Activated CD4-positive, CD25-positive, alpha-beta regulatory T cell treated with anti-CD3 and anti-CD28 coated beads, Interleukin-2, amount 50 U/mL, for 72 hours (primary cell): ENCODE measurements at regions not wholly inside any gene's neighbourhood (a gene's known extent, or its start where the extent isn't known, plus 50 kb on each side); places are given as distances from the start of the nearest gene placed in this dataset.
"Not testable (repeated sequence)": the region's sequence is repeated elsewhere in the genome, so short reads cannot be mapped to it uniquely, and the experiment has no call there.

Experiments used
- DNase-seq: peaks from one replicate; pipeline ENCODE4 v3.0.0; 2021

- DNase-seq, result no peak
These were observed 614.2 kb upstream of the CLINT1 start for GRCh38 chr5:158473016-158473635.

GRCh38 chr5:158471535-158471924, 612.6 kb upstream of the CLINT1 start:
- no peak for DNase-seq

- no peak for DNase-seq
These were observed 612.0 kb upstream of the CLINT1 start for GRCh38 chr5:158470764-158471534.

- no peak for DNase-seq
These were observed 609.5 kb upstream of the CLINT1 start for GRCh38 chr5:158468444-158468843.

GRCh38 chr5:158466191-158466590, 607.2 kb upstream of the CLINT1 start:
- DNase-seq, result no peak

GRCh38 chr5:158465086-158465972, 606.4 kb upstream of the CLINT1 start:
- no peak for DNase-seq

- no peak for DNase-seq
These were observed 605.4 kb upstream of the CLINT1 start for GRCh38 chr5:158464383-158464782.

- DNase-seq, result no peak
These were observed 605.0 kb upstream of the CLINT1 start for GRCh38 chr5:158463938-158464337.

GRCh38 chr5:158463188-158463587, 604.2 kb upstream of the CLINT1 start:
- no peak for DNase-seq

- no peak for DNase-seq
These were observed 603.6 kb upstream of the CLINT1 start for GRCh38 chr5:158462349-158463114.

GRCh38 chr5:158461240-158461854, 602.4 kb upstream of the CLINT1 start:
- no peak for DNase-seq

GRCh38 chr5:158458086-158458485, 599.1 kb upstream of the CLINT1 start:
- DNase-seq, result no peak

- no peak for DNase-seq
These were observed 597.8 kb upstream of the CLINT1 start for GRCh38 chr5:158456756-158457155.

GRCh38 chr5:158456241-158456640, 597.3 kb upstream of the CLINT1 start:
- DNase-seq, result no peak

- no peak for DNase-seq
These were observed 593.2 kb upstream of the CLINT1 start for GRCh38 chr5:158451993-158452672.

- DNase-seq, result no peak
These were observed 592.5 kb upstream of the CLINT1 start for GRCh38 chr5:158451203-158451992.

- no peak for DNase-seq
These were observed 591.8 kb upstream of the CLINT1 start for GRCh38 chr5:158450751-158451171.

GRCh38 chr5:158446761-158447160, 587.8 kb upstream of the CLINT1 start:
- not testable (repeated sequence) for DNase-seq

GRCh38 chr5:158439204-158439603, 580.3 kb upstream of the CLINT1 start:
- not testable (repeated sequence) for DNase-seq

- DNase-seq, result no peak
These were observed 577.5 kb upstream of the CLINT1 start for GRCh38 chr5:158436271-158437065.
